ENCODE measurements at regions not wholly inside any gene's neighbourhood (a gene's known extent, or its start where the extent isn't known, plus 50 kb on each side); places are given as distances from the start of the nearest gene placed in this dataset.
"Not testable (repeated sequence)": the region's sequence is repeated elsewhere in the genome, so short reads cannot be mapped to it uniquely, and the experiment has no call there.

GRCh38 chr7:146057958-146058357, 58.6 kb upstream of the CNTNAP2 start:
- DNase-seq = no peak

GRCh38 chr7:146054909-146055308, 61.7 kb upstream of the CNTNAP2 start:
- no peak for DNase-seq

GRCh38 chr7:146053492-146053891, 63.1 kb upstream of the CNTNAP2 start:
- no peak for DNase-seq

GRCh38 chr7:146043310-146043709, 73.3 kb upstream of the CNTNAP2 start:
- not testable (repeated sequence) for DNase-seq

GRCh38 chr7:146028251-146028750, 88.3 kb upstream of the CNTNAP2 start:
- DNase-seq = no peak

GRCh38 chr7:146027243-146027642, 89.4 kb upstream of the CNTNAP2 start:
- no peak for DNase-seq

GRCh38 chr7:146022776-146023175, 93.8 kb upstream of the CNTNAP2 start:
- DNase-seq = no peak

GRCh38 chr7:146019041-146020004, 97.3 kb upstream of the CNTNAP2 start:
- DNase-seq = not testable (repeated sequence)

GRCh38 chr7:146017366-146017765, 99.2 kb upstream of the CNTNAP2 start:
- not testable (repeated sequence) for DNase-seq

- not testable (repeated sequence) for DNase-seq
Observed at GRCh38 chr7:146014154-146014553, 102.4 kb upstream of the CNTNAP2 start.

- no peak for DNase-seq
Observed at GRCh38 chr7:146008293-146008692, 108.3 kb upstream of the CNTNAP2 start.

- no peak for DNase-seq
Observed at GRCh38 chr7:146004805-146005204, 111.8 kb upstream of the CNTNAP2 start.

GRCh38 chr7:146002431-146003078, 114.0 kb upstream of the CNTNAP2 start:
- no peak for DNase-seq

GRCh38 chr7:146002008-146002407, 114.6 kb upstream of the CNTNAP2 start:
- DNase-seq = no peak

- DNase-seq = no peak
Observed at GRCh38 chr7:146000882-146001281, 115.7 kb upstream of the CNTNAP2 start.

GRCh38 chr7:145989469-145989868, 127.1 kb upstream of the CNTNAP2 start:
- no peak for DNase-seq

- no peak for DNase-seq
Observed at GRCh38 chr7:145986248-145986874, 130.2 kb upstream of the CNTNAP2 start.

- no peak for DNase-seq
Observed at GRCh38 chr7:145978769-145979168, 137.8 kb upstream of the CNTNAP2 start.

GRCh38 chr7:145959981-145960380, 156.6 kb upstream of the CNTNAP2 start:
- no peak for DNase-seq

GRCh38 chr7:145957160-145957890, 159.3 kb upstream of the CNTNAP2 start:
- DNase-seq = no peak

GRCh38 chr7:145951566-145951965, 165.0 kb upstream of the CNTNAP2 start:
- DNase-seq = no peak

- DNase-seq = no peak
Observed at GRCh38 chr7:145928937-145929336, 187.7 kb upstream of the CNTNAP2 start.

- no peak for DNase-seq
Observed at GRCh38 chr7:145919712-145920111, 196.9 kb upstream of the CNTNAP2 start.
